ENCODE measurements at regions not wholly inside any gene's neighbourhood (a gene's known extent, or its start where the extent isn't known, plus 50 kb on each side); places are given as distances from the start of the nearest gene placed in this dataset.

DNA sequence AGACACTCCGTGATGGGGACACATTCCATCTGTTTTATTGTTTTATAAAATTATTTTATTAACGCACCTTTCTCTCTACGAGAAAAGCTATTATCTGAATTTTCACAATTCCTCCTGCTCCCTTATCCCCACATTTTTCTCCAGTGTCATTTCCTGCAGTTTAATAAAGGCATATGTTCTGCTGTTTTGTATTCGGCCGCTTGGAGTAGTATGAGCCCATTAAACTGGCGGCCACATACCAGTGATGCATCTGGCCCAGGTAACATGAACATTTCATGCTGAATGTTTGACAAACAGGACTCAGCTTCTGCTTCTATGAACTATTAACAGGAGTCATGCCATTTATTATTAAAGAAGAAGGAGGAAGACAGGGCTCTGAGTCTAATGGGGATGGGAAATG, 511.0 kb downstream of the TMEM121 start:
- intact Hi-C loops (cut with DNase I; ENCODE audit: low total_unique reads): no loop called here
- H3K4me1 ChIP-seq: no peaks in the 10 kb centered on the region
- TF ChIP-seq, protein P1, sequence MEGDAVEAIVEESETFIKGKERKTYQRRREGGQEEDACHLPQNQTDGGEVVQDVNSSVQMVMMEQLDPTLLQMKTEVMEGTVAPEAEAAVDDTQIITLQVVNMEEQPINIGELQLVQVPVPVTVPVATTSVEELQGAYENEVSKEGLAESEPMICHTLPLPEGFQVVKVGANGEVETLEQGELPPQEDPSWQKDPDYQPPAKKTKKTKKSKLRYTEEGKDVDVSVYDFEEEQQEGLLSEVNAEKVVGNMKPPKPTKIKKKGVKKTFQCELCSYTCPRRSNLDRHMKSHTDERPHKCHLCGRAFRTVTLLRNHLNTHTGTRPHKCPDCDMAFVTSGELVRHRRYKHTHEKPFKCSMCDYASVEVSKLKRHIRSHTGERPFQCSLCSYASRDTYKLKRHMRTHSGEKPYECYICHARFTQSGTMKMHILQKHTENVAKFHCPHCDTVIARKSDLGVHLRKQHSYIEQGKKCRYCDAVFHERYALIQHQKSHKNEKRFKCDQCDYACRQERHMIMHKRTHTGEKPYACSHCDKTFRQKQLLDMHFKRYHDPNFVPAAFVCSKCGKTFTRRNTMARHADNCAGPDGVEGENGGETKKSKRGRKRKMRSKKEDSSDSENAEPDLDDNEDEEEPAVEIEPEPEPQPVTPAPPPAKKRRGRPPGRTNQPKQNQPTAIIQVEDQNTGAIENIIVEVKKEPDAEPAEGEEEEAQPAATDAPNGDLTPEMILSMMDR (IDR thresholded peaks at IDR 0.05): no peak
- TF ChIP-seq POLR2A (IDR thresholded peaks at IDR 0.05): no peak
- no peaks in the 10 kb centered on the region for H3K36me3 ChIP-seq (ENCODE audit: low read depth, missing control alignments)
- no peak overlapping the region for H3K27ac ChIP-seq
- no peaks in the 10 kb centered on the region for H3K9me3 ChIP-seq
- H3K4me3 ChIP-seq: no peak overlapping the region
- H3K27me3 ChIP-seq: no peaks in the 10 kb centered on the region
- DNase-seq: no peak
- WGBS, 2 donors: 83 to 84% methylated on average over 6 of the region's 6 CpGs

DNA sequence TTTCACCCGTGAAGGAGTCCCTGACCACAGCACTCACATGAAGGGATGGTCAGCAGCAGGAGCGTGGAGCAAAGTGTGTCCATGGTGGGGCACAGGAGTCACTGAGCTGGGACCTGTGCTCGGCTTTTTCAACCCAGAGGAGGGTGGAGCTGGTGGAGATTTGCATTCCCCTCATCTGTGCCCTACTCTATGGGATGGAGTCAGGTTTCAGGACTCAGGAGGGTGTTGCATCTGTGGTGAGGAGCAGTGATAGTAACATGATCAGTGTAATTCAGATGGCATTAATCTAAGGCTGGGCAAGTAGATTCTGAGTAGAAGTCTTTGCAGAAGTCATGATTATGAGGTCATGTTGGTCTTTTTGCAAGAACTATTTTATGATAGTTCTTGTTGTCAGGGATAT, 511.9 kb downstream of the TMEM121 start:
- DNase-seq: no peak
- 65 to 66% methylated on average over 3 of the region's 3 CpGs for WGBS, 2 donors
- intact Hi-C loops (cut with DNase I; ENCODE audit: low total_unique reads): no loop called here
- no peak for TF ChIP-seq POLR2A (IDR thresholded peaks at IDR 0.05)
- TF ChIP-seq, protein P1 (IDR thresholded peaks at IDR 0.05): no peak
- H3K4me1 ChIP-seq: no peaks in the 10 kb centered on the region
- no peaks in the 10 kb centered on the region for H3K36me3 ChIP-seq (ENCODE audit: low read depth, missing control alignments)
- H3K27ac ChIP-seq: no peak overlapping the region
- H3K9me3 ChIP-seq: no peaks in the 10 kb centered on the region
- no peak overlapping the region for H3K4me3 ChIP-seq
- H3K27me3 ChIP-seq: no peaks in the 10 kb centered on the region

DNA sequence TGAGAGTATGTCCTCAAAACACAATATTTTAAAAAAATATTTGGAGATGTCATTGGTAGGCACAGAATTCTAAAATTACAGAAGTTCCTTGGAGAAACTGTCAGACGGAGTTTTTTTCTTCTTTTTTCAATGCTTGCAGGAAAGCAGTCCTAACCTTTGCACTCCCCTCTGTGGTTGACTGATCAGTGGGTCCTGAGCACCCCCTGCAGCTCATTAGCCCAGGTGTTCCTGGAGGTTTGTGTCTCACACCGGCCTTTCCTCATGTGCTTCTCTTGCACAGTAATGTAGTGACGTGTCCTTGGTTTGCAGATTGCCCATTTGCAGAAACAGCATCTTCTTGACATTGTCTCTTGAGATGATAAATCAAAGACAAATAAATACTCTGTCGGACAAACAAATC, 513.0 kb downstream of the TMEM121 start:
- TF ChIP-seq, protein P1 (IDR thresholded peaks at IDR 0.05): no peak
- no peak for TF ChIP-seq POLR2A (IDR thresholded peaks at IDR 0.05)
- DNase-seq: no peak
- no peaks in the 10 kb centered on the region for H3K27me3 ChIP-seq
- intact Hi-C loops (cut with DNase I; ENCODE audit: low total_unique reads): no loop called here
- no peaks in the 10 kb centered on the region for H3K9me3 ChIP-seq
- no peaks in the 10 kb centered on the region for H3K4me1 ChIP-seq
- 45 to 66% methylated on average over 4 of the region's 4 CpGs for WGBS, 2 donors
- H3K36me3 ChIP-seq (ENCODE audit: low read depth, missing control alignments): no peaks in the 10 kb centered on the region
- H3K27ac ChIP-seq: no peak overlapping the region
- no peak overlapping the region for H3K4me3 ChIP-seq

DNA sequence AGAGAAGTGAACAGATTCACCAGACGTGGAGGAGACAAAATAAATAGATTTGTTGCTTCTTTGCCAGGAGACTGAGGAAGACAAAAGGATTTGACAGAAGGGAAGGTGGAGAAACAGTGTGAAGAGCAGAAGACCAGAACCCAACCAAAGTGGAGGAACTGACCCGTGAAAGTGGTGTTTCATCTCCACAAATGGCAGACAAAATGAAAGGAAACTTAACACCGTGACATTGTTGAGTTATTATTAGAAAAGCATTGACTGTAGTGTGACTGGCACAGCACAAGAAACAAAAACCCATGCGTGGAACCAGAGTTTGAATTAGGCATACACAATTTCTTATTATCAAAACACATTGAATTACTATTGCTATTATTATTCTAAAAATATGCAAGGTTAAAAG, 518.1 kb downstream of the TMEM121 start:
- H3K27ac ChIP-seq: no peak overlapping the region
- DNase-seq: no peak
- no peaks in the 10 kb centered on the region for H3K36me3 ChIP-seq (ENCODE audit: low read depth, missing control alignments)
- H3K9me3 ChIP-seq: no peaks in the 10 kb centered on the region
- no peaks in the 10 kb centered on the region for H3K27me3 ChIP-seq
- intact Hi-C loops (cut with DNase I; ENCODE audit: low total_unique reads): no loop called here
- WGBS, 2 donors: 65 to 66% methylated on average over 4 of the region's 4 CpGs
- no peaks in the 10 kb centered on the region for H3K4me1 ChIP-seq
- TF ChIP-seq, protein P1 (IDR thresholded peaks at IDR 0.05): no peak
- TF ChIP-seq POLR2A (IDR thresholded peaks at IDR 0.05): no peak
- no peak overlapping the region for H3K4me3 ChIP-seq

DNA sequence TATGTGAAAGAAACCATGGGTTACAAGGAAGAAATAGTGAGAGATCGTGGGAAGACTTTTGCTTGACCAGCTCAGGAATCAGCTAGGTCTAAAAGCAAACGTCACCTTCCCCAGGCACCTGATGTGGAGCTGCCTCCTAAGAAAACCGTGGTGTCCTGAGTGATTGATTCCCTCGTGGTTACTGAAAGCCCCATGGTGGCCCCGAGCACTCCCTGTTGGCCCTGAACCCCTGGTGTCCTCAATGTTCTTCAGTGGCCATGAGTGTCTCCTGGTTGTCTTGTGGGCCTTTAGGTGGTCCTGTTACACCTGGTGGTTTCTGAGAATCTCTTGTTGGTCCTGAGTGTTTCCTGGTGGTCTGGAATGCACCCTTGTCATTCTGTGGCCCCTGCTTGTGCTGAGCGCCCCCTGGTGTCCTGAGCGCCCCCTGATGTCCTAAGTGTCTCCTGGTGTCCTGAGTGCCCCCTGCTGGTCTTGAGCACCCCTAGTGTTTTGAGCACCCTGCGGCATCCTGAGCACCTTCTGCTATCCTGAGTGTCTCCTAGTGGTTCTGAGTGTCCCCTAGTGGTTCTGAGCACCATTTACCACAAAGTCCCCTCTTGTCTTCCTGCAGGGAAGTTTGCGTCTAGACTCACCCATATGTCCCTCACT, 518.7 kb downstream of the TMEM121 start:
- DNase-seq: peak; percentile 73
- no peak for TF ChIP-seq POLR2A (IDR thresholded peaks at IDR 0.05)
- TF ChIP-seq, protein P1 (IDR thresholded peaks at IDR 0.05): no peak
- Histone ChIP-seq H3K4me3 (no peak overlapping the region), H3K4me1 (no peaks in the 10 kb centered on the region), H3K27ac (no peak overlapping the region), H3K36me3 (ENCODE audit: low read depth, missing control alignments) (no peaks in the 10 kb centered on the region), H3K27me3 (no peaks in the 10 kb centered on the region), H3K9me3 (no peaks in the 10 kb centered on the region)
- WGBS, 2 donors: 62 to 69% methylated on average over 9 of the region's 9 CpGs
- intact Hi-C loops (cut with DNase I; ENCODE audit: low total_unique reads): no loop called here

Measured in testis (tissue), 2 donors.